Activated T-helper 9 cell treated with anti-CD3 and anti-CD28 coated beads, Interleukin-2, amount 50 U/mL, for 16 hours (primary cell): ENCODE measurements at regions not wholly inside any gene's neighbourhood (a gene's known extent, or its start where the extent isn't known, plus 50 kb on each side); places are given as distances from the start of the nearest gene placed in this dataset.

Experiments used
- DNase-seq: peaks from one replicate; pipeline ENCODE4 v3.0.0-alpha.2; 2020; ENCODE audit warnings: low read depth

DNA sequence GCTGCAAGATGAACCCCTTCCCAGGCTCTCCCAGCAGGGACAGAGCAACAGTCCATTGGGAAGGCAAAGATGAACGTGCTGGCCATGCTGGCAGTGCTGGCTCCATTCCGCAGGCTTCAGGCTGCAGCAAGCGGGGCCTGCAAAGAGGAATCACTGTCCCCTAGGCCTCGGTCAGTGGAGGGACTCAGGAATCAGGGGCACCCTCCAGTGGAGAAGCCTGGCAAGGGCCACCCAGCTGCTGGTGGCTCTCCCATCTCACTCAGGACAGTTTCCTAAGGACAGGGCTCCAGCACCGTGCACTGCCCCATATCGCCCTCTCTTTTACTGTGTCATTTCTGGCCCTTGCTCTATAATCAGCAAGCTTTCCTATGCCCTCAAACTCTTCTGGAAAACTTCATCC, 498.6 kb downstream of the EFNB2 start:
- DNase-seq, result no peak

DNA sequence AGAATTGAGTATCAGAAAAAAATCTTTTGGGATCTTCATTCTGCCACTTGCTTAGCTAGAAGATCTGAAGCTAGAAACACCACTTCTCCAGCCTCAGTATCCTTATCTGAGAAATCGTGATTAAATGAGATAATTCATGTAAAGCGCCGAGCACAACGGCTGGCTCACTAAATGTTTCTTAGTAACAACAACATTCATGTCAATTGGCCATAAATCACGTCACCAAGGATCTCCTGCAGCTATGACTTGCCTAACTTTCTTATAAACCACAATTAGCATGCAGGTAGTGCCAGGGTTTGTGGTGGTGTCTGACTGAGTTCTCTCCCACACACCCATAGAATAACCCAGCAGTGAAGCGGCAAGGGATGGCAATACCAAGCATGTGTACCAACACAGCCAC, 501.3 kb downstream of the EFNB2 start:
- no peak for DNase-seq

DNA sequence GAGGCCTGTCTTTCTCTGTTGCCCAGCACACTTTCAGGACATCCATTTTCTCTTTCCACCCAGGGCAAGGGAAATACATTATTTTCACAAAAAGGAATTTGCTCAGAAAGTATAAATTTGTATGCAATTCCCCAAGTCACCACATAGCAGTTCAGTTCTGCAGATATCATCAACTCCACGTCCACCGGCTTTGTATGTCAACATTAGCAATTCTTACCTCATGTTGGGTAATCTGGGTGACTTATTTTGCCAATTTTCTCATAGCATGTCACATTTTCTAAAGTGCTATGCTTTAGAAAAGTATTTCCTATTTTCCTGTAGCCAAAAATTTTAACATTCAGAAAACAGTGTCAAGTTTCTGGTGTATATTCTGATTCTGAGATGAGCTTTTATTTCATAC, 501.8 kb downstream of the EFNB2 start:
- DNase-seq, result no peak

DNA sequence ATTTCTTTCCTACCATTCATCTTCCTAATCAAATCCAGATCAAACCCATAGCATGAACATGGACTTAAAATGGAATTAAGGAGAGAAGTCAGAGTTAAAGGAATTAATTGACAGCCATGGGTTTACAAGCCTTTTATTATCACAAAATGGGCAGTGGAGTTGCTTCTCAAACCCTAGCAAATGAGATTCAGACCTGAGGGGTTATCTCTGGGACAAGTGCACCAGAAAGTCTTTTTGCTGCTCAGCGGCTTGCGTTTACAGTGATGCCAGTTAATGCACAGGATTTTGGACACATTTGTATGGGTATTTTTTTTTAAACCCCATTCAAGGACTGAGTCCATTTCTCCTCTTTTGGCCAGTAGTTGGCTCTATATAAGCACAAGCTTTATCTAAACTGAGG, 503.0 kb downstream of the EFNB2 start:
- DNase-seq, result no peak

DNA sequence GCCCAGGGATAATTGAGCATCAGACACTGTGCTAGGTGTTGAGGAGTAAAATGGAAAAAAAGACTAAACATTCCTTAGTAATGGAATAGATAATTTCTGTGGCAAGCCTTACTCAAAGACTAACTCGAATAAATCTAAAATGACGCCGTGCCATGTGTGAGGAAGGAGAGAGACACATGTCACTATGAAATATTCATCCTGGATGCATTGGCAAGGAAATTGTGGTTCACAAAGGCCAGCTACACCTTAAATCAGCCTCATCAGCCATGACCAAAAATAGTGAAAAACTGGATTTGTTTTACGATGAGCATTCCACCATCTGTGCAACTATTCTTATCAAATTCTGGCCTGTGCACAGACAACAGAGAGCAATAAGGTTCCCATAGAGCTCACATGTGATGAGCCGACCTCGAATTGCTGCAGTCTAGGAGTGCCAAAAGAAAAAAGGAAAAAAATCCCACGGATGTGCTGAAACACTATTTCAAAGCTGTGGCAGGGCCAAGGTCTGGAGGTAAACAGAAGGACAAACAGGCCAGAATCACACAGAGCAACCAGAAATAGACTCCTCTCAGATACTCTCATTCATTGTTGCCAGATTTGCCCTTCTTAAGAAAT, 505.7 kb downstream of the EFNB2 start:
- no peak for DNase-seq

DNA sequence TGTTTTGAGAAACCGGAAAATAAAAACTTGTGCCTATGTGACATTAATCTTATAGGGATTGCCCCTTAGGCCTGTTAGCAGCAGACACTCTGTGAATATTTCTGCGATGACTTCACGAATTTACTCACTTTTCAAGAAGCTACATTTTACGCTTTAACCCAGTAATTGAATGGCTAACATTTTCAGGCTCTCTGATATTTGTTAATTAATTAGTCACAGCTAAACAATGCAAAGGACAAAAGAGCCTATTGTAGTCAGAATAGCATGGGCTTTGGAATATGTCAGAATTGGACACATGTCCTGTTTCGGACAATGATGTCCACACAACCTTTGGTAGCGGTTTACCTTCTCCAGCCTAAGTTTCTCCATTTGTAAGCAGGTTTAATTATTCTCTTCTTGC, 506.6 kb downstream of the EFNB2 start:
- no peak for DNase-seq

DNA sequence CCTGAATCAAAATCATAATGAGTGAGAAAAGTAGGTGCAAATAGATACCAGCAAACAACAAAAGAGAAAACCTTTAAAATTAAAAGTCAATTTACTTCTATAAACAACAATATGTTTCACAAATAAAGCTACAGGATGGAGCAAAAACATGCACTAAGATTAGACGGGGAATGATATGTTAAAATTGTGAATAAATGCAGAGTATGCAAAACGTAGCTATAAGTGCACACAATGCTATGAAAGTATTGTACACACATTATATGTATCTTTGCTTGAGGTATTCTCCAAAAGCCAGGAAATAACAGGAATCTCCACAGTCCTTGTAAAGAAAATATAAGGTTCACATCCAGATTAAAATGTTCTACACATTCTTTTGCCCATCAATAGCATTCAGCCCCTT, 523.9 kb downstream of the EFNB2 start:
- DNase-seq, result no peak

DNA sequence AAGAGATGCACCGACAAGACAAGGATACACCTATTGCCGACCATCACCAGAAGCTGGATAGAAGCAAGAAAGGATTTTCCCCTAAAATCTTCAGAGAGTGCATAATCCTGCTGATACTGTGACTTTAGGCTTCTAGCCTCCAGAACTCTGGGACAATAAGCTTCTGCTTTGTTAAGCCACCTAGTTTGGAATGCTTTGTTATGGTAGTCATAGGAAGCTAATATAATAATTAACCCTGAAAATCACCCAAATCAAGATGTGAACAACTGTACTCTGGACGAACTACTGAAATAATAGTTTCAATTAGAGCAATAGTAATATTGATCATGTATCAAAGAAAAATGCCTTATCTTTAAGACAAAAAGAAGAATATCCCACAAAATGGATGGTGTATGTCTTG, 524.6 kb downstream of the EFNB2 start:
- DNase-seq, result no peak

DNA sequence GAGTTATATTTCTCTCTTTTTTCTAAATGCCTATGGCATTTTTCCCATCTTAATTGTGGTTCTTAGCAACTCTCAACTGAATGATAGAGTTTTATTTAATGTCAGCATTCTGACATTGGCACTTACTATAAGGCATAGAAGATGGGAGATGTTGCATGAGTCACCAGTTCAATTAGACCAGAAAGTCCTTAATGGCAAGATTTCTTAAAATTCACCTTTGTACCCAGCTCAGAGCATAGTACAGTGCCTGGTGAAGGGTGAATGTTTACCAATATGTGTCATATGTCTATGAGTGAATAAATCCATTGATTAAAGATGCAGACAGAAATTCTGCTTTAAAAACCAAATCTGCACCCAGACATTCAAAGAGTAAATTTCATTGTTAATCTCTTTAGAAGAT, 526.9 kb downstream of the EFNB2 start:
- DNase-seq, result no peak

DNA sequence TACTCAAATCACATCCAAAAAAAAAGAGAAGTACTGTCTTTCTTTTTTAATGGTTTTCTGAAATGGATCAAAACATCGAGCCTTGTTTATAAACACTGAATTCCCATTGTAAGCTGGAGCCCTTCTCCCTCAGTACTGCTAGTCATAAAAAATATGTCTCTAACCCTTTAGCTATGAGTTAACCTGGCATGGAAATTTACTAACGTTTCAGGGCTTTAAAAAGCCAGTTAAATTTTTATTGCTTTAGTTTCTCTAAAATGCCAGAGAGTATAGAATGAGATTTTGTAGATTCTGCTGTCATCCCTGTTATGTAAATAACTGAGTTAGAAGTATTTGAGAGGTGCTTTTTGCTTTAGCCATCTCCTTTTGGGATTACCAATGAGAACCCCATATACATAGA, 528.3 kb downstream of the EFNB2 start:
- DNase-seq, result no peak

DNA sequence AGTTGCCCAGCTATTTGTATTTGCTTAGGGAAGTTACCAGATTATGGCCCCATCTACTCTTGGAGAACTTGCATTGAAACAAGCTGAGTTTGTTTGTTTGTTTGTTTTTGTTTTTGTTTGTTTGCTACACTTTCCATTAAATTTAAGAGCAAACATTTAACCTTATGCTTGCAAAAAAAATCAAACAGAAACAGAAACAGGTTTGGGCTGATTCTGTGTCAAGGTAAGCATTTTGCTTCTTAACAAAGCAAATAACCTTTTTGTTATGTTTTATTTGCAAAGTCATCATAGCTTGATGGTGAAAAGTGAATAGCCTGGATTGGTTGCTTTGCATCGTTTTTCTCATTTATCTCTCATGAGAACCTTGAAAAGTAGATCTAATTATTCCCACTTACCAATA, 531.8 kb downstream of the EFNB2 start:
- no peak for DNase-seq

DNA sequence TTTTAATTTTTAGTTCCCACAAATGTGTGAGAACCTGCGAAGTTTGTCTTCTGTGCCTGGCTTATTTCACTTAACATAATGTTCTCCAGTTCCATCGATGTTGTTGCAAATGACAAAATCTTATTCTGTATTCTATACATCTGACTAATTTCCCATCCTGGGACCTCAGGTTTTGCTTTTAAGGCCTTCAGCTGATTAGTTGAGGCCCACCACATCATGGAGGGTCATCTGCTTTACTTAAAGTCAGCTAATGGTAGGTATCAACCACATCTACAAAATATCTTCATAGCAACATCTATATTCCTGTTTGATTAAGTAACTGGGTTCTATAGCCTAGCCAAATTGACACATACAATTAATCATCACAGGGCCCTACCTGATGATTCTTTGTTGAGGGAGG, 534.0 kb downstream of the EFNB2 start:
- no peak for DNase-seq

DNA sequence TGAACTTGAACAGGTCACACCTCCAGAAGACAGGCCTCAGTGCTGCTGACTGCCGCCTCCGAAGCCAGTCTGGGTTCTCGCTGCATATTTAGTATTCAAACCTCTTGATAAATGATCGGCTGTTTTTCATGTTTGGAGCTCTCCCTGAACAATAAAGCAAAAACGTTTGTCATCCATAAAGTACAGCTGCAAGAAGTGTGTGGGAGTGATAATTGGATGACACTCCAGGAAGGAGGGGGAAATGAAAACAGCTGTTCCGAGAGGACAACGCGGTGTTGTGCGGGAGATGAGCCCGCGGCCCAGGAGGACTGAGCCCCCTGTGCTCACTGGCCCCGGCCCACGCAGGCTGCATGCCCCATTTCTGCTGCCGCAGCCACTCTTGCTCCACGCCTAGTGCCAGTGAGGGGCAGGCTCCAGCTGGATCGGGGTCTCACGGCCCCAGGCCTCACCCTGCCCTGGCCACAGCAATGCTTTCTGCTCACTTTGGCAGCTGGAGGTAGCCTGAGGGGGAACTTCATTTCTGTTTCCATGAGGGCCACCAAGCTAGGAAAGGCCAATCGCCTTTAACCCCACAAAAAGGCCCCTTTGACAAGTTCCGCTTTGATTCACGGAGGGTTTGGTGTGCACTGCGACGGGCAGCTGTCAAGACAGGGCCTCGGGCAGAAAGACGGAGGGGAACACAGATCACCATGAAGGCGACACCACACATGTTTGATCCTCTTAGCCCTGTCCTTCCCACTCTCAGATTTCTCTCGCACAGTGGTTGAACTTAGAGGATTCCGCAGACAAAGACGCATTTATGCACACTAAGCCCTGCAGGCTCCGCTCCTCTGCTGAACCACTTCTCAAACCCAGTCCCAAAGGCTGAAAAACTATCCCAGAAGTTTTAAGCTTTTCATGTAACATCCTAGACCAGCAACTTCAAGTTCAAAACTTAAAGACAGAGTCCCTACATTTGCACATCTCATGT, 537.6 kb downstream of the EFNB2 start:
- no peak for DNase-seq

DNA sequence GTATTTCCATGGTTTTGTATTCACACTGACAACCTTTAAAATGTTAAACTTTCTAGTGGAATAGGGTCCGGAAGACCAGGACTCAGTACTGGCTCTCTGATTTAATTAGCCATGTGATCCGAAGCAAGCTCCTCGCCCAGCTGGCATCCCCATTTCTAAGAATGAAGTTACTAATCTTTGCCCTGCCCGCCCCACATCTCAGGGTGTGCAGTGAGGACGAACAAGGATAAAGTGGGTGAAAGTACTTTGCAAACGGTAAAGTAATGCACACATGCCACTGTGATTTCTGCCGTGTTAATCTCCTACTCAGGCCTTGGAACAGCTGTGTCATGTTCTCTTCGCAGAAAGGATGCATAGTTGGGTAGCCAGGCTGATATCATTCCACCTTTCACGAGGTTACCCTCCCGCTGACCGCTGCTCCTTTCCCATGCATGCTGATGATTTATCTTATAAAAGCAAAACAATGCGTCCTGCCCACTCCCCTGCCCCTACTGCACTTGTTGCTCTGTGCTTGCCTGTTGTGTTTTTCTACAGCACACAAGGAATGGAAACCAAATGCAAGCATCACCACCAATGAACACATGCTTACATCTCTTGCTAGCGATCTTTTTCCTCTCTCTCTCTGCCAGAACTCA, 539.0 kb downstream of the EFNB2 start:
- DNase-seq, result no peak

DNA sequence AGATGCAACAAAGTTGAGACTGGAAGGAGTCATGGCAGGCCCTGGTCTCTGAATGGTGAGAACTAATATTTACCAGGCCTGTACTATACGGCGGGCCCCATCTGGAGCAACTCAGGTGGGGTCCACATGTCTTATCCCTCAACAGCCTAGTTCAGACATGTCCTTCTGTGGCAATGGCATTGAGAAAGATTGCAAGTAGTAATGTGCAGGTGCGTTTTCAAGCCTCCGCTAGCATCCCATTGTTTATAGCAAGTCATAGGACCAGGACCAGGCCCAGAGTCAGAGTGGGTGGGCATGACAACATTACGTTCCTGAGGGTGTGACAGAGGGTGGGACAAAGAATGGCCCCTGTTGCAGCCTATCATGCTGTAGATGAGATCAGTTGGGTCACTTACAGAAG, 541.1 kb downstream of the EFNB2 start:
- no peak for DNase-seq

DNA sequence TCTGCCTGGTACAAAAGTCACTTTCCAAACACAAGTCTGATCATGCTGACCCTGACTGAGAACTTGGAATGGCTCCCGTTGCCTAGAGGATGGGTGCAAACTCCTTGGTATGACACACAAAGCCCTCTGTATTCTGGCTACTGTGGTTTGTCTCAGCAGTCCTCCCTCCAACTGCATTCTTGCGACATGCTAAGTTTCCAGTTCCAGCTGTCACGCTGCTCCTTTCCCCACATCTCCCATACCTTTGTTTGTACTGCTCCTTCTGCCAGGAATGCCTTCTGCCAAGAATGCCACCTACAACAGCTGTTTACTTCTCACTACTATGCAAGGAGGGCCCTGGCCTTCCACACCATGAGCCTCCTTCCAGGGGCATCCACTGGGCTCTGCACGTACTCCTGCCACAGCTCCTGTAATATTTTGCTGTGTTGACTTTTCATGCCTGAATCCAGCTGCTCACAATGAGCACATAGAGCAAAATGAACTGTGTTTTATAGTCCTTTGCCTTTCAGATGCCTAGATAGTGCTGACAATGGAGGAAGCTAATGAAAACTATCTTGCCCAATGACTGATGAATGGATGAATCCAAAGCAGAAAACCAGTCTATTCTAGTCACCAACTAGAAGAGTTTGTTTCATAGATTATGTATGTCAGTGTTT, 543.7 kb downstream of the EFNB2 start:
- DNase-seq, result no peak

DNA sequence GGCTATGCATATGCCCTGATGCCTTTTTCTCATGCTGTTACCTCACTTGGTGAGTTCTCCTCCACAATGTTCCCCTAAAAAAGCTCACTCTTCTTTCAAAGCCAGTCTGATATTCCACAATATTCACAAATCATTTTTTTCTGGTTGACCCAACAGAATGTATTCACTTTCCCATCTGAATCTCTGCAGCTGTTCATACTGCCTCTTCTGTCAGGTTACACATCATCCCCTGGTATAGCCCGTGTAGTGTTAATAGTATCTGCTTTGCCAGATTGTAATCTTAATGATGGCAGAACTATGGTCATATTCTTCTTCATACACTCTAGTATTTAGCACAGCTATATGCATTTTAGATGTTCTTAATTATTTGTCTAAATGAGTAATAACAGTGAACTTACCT, 544.3 kb downstream of the EFNB2 start:
- DNase-seq, result no peak

DNA sequence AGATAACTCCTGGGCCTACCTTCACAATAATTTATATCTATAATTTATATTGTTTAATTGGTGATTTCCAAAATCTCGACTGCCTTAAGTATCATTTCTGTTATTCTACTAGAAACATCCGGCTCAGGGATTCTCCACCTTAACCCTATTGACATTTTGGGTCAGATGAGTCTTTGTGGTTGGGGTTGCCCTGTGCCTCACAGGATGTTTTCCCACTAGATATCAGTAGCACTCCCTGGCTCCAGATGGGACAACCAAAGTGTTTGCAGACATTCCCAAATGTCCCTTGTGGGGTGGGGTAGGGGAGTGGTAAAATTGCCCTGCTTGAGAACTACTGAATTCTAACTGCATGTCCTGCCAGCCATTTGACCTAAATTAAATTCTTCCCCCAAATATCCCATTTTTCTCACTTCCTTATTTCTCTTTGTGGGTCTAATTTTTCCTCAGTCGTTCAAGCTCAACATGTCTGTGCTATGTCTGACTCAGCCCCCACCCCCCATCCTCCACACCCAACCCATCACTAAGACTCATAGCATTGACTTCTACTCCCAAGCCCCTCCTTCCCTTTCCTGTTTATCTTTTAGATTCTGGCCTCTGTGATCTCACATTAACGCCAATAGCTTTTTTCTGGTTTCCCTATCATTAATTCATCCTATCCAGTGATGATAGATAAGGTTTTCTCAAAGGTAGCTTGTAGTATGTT, 545.1 kb downstream of the EFNB2 start:
- DNase-seq, result no peak

DNA sequence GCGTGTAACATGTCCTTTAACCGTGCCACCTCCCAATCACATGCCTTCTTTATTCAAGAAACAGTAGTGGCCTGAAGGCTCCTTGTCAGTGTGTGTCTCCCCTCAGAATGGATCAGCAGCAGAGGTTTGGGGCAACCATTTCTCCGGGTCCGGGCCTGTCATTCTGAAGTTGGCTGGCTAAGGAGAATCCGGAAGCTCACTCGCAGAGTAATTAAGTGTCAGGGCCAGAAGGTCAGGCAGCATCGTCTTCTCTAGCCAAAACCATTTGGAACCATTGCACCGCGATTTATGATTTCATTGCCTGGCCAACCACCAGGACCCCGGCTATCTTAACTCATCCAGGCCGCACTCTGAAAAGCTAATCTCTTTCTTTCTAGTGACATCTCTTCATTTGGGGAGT, 550.8 kb downstream of the EFNB2 start:
- DNase-seq, result no peak

DNA sequence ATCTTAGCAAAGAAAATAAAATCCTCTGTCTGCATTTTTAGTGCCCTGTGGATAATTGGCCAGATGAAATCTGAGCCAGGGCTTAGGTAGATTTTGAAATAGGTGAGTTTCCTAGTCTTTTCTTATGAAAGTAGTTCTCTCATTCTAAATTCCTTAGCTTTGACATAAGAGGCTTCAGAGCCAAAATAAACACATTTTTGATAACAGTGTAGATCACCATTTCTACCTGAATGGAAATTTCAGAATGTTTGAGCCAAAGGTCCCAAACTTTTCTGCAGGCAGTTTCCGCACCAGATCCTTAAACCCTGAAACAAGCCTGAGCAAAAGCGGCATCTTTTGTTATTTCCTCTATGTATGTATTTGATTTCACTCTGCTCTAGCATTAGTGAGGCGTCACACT, 551.2 kb downstream of the EFNB2 start:
- DNase-seq, result no peak

DNA sequence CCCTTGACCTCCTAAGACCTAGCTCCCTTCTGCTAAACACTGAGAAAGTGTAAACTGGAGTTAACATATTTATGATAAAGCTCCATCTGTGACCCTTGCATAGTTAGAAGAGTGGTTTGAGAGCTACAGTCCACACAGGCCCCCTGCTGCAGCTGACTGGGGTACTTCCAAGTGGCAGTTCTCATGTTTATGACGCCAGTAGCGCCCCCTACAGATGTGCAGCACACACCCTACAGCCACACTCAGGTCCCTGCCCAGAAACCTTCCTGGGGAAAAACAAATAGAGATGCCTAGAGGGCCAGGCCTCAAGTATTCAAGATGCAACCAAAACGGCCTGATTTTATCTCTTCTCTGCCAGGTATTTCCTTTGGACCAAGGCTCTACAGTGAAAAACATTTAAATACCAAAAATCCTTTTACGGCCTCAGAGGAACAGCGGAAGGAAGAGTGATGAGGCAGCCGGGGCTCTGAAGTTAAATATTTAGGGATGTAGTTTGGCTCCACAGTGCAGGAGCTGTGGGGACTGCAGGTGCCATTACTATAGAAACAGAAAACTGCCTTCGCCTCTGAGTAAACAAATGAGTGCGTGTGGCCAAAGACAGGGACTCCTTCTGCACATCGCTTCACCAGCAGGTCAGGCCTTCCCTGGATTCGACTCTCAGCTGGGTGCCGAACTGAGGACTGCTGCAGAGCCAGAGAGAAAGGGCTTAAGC, 553.1 kb downstream of the EFNB2 start:
- DNase-seq, result no peak
